HAP-1 (cell line): ENCODE measurements at regions not wholly inside any gene's neighbourhood (a gene's known extent, or its start where the extent isn't known, plus 50 kb on each side); places are given as distances from the start of the nearest gene placed in this dataset.
A peak's percentile ranks its signal among the peaks of the same experiment; 100 is the strongest.

Experiments
- DNase-seq, 2 experiments: peaks; one replicate each; pipeline ENCODE4 v3.0.0-alpha.2; 2016 to 2020; ENCODE audit warnings: low spot score in 2 of 2
- H3K27me3 ChIP-seq: fragments of 250-450 bp; sonication (Bioruptor Pico); 2 replicates; pipeline ENCODE4 v1.5.1; 2020; ENCODE audit warnings: low read depth, mild to moderate bottlenecking, moderate library complexity
- H3K36me3 ChIP-seq: fragments of 250-450 bp; sonication (Bioruptor Pico); replicated peaks from 2 replicates; pipeline ENCODE4 v1.5.1; 2020; ENCODE audit warnings: mild to moderate bottlenecking
- H3K4me1 ChIP-seq: fragments of 250-450 bp; sonication (Bioruptor Pico); 2 replicates; pipeline ENCODE4 v1.5.1; 2020; ENCODE audit warnings: mild to moderate bottlenecking
- H3K4me3 ChIP-seq: fragments of 250-450 bp; sonication (Bioruptor Pico); 2 replicates; pipeline ENCODE4 v1.5.1; 2020; ENCODE audit warnings: mild to moderate bottlenecking, moderate library complexity
- H3K9me3 ChIP-seq: fragments of 250-450 bp; sonication (Bioruptor Pico); 2 replicates; pipeline ENCODE4 v1.5.1; 2020; ENCODE audit warnings: mild to moderate bottlenecking, moderate library complexity
- in situ Hi-C: fragments of 300-500 bp; cut with MboI; formaldehyde crosslinking; loops from 3 replicates; pipeline ENCODE4 v1.14.3; 2020; ENCODE audit warnings: low sequenced_read_pairs, inconsistent platforms, mixed read lengths

DNA sequence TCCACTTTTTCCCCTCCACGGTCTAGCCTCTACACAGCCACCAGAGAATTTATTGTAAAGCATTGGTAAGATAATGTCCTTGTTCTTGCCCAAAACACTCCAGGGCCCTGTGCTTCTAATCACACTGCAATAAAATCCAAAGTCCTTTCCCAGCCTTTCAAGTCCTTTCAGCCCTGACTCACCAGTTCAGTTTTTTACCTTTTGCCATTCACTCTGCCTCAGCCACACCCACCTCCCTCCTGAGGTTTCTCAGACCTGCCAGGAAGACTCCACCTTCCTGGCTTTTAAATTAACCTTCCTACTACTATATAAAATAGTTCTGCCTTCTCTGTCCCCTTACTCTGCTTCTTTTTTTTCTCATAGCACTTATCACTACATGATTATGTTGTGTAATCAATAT lies 91.0 kb upstream of the ARHGAP32 start:
- DNase-seq = no peak
- in situ Hi-C loops = no loop called here
- Histone ChIP-seq H3K4me1 (peaks cover 2% of the 10 kb centered on the region), H3K9me3 (no peaks in the 10 kb centered on the region), H3K4me3 (no peak overlapping the region), H3K36me3 (no peaks in the 10 kb centered on the region), H3K27me3 (no peaks in the 10 kb centered on the region; the same call in 1 of the 2 replicates)

DNA sequence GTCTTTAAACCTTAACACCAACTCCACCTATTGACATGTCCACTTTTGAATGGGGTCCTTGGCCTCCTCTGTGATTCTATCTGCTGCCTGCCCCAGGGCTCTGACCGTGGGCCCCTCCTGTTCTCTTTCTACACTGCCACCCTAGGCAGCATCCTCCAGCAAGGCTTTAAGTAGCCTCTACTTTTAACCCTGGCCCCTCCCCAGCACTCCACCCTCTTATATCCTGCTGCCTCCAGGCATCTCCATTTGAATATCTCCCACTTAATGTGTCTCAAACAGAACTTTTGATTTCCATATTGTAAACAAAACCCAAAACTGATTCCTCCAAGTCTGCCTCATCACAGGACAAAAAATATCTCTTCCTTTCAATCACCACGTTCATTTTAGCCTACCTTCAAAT lies 90.5 kb upstream of the ARHGAP32 start:
- H3K4me1 ChIP-seq = peaks cover 2% of the 10 kb centered on the region
- DNase-seq = no peak
- H3K27me3 ChIP-seq = no peaks in the 10 kb centered on the region; the same call in 1 of the 2 replicates
- in situ Hi-C loops = no loop called here
- H3K9me3 ChIP-seq = no peaks in the 10 kb centered on the region
- H3K36me3 ChIP-seq = no peaks in the 10 kb centered on the region
- H3K4me3 ChIP-seq = no peak overlapping the region

DNA sequence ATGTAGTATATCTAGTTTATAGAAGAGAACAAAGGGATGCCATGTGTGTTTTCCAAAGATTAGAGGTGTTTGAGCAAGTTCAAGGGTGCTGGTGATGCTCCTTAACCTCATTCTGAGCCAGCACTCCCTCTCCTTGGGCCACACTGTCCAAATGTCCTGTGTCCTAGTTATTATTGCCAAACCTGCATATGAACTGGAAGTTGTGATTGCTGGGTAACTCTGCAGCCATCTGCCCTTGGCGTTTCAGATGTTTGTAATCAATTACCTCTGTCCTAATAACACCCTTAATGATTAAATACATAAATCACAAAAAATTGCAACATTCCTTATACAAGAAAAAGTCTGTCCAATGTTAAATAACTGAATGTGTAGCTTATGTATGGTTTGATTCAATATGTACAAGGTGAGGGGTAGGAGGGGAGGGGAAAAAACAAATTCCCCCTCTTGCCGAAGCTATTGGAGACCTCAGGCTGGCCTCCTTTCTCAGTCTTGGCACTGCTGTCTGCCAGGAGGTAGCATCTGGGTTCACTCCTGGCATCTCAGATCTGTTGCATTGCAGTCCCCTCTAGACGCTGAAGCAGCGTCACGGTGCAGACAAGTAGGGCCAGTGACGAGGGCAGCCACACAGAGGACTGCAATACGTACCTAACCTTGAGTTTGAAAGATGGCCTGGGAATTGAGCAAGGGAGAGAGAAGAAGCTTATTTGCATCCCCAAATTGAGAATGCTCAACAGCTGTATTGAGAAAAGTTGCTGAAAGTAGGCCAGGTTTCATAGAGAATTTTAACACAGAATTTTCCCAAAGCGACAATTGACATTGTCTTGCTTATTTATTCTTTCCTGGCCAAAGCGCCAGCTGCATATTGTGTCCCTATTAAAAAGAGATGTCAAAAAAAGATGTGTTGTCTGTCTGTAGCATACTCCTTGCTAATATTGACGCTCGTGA lies 89.6 kb upstream of the ARHGAP32 start:
- DNase-seq = no peak
- H3K4me1 ChIP-seq = peaks cover 6% of the 10 kb centered on the region
- H3K36me3 ChIP-seq = no peaks in the 10 kb centered on the region
- no peak overlapping the region for H3K4me3 ChIP-seq
- in situ Hi-C loops = no loop called here
- H3K9me3 ChIP-seq = no peaks in the 10 kb centered on the region
- no peaks in the 10 kb centered on the region for H3K27me3 ChIP-seq

DNA sequence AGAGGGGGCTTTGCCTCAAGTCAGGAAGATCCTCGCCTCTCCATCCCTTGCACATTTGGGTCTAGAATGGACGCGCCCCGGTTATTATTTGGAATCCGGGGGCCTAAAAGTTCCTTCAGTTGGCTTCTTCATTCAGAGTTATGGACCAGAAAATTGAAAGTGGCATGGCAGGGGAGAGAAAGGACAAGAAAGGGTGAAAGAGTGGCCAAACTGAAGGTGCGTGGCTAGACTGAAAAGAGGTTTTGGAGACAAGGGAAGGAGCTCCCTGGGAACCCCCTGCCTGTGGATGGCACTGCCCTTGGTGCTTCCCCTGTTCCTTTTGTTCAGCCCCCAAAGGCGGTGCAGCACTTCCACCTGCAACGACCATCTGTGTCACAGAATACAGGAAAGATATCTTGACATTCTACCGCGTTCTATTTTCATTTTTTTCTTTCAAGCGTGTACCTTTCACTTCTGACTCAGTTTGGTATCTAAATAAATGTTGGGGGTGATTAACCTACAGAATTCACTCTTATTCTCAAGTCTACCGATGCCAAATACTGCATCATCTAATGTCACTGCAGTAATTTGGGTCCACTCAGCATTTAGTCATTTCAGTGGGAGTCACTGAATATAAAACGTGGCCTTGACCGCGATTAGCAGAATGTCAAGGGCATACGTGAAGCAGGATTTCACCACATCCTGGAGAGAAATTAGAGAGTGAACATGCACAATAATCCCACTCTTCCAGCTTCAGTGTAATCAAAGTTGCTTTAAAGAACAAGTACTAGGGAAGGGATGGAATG lies 88.1 kb upstream of the ARHGAP32 start:
- Histone ChIP-seq H3K27me3 (no peaks in the 10 kb centered on the region), H3K9me3 (no peaks in the 10 kb centered on the region), H3K36me3 (no peaks in the 10 kb centered on the region), H3K4me1 (peaks cover 7% of the 10 kb centered on the region), H3K4me3 (peak overlapping the region; percentile 34)
- no peak for DNase-seq
- in situ Hi-C loops = no loop called here

DNA sequence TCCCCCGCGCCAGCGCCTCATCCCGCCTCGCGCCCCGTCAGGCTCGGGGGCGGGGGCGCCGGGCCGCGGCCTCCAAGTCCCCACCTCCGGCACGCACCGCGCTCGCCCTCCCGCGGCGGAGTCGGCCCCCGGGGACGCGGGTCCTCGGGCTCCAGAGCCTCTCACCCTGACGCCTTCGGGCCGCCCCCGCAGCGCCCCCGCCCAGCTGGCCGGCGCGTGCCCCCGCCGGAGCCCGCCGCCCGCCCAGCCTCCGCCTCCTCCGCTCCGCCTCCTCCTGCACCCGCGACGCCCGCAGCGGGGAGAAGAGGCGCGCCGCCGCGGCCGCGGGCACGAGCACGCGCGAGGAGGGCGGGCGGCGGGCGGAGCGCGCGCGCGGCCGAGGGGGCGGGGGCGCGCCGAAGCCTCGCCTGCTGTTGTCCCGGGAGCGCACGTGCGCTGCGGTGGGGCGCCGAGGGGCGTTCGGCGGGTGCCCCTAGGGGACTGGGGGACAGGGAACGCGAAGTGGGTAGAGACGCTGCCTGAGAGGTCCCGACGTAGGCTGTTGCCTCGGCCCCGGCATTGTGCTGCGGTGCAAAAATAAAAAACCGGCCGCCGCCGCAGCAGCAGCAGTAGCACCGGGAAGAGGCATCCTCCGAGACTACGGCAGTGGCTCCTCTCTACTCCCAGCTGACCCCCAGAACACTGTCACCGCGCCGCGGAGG lies 87.4 kb upstream of the ARHGAP32 start:
- peak; percentile 69 to 86 for DNase-seq
- H3K36me3 ChIP-seq = no peaks in the 10 kb centered on the region
- in situ Hi-C loops = no loop called here
- H3K27me3 ChIP-seq = no peaks in the 10 kb centered on the region
- peak overlapping the region; percentile 34 for H3K4me3 ChIP-seq
- peaks cover 7% of the 10 kb centered on the region for H3K4me1 ChIP-seq
- no peaks in the 10 kb centered on the region for H3K9me3 ChIP-seq

DNA sequence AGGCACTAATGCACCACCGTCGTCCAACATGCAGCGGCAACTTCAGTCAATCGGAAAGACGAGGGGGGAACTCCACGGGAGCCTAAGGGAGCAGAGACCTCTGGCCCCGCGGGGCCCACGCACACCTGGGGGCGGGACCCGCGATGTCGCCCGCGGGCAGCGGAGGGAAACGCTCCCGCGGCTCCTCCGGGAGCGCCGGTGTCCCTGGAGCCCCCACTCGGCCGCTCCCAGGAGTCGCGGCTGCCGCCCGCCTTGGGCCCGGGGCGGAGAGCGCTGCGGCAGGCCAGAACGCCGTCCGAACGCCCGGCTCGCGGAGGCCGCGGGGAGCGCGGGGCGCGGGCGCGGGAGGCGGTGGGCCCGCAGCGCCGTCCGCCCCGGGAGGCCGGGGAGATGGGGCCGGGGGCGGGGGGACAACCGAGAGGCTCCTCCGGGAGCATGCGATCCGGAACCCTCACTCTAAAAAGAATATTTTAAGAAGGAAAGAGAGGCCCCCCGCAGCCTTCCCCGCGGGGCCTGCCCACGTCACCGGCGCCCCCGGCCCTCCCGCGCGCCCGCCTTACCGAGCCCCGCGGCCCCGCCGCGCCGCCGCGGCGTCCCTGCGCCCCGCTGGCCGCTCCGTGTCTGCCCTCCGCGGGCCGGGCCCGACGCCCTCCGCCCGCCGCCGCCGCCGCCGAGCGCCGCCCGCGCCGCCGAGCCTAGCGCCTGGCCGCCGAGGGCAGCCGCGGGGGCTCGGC lies 86.6 kb upstream of the ARHGAP32 start:
- Histone ChIP-seq H3K27me3 (no peaks in the 10 kb centered on the region), H3K9me3 (no peaks in the 10 kb centered on the region), H3K36me3 (no peaks in the 10 kb centered on the region), H3K4me1 (peaks cover 7% of the 10 kb centered on the region), H3K4me3 (peak overlapping the region; percentile 44)
- peak in 1 of 2 experiments; percentile 31 for DNase-seq
- in situ Hi-C loops = no loop called here

DNA sequence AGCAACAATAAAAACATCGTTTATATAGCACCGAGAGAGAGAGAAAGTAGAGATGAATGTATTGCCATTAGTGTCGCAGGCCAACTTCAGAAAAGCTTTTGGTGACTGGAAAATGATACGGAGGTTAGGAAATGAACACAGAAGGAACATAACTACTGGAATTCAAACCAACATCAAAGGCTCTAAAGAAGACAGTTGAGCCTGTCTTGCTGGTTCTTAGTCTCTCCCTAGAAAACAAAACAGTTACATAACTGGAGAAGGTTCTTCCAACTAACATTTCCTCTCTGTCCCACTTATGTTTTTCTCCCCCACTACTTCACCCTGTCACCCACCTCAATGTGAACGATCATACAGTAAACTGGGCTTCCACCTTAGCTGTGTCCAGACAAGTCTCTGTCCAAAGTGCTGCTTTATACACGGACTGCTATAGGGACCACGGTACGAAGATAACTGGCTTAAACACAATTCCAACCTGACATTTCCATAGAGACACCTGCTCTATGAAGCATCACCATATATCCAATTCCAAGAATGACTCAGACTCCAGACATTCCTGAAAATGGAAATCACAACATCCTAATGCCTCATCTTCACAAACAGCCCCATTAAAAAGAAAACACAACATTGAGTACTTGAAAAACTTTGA lies 85.2 kb upstream of the ARHGAP32 start:
- in situ Hi-C loops = no loop called here

DNA sequence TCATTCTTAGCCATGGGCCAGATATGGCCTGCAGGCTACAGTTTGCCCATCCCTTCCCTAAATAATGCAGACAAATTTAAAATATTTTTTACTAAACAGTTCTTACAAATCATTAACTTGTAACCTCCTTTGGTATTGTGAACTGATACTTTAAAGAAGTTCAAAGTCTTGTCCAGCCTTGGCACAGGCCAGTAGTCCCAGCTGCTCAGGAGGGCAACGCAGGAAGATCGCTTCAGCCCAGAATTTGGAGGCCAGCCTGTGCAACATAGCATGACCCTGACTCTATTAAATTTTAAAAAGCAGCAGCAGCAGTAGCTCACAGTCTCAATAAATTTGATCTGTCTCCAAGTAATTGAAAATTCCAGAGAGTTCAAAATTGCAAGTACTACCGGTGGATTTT lies 83.7 kb upstream of the ARHGAP32 start:
- Histone ChIP-seq H3K27me3 (no peaks in the 10 kb centered on the region), H3K36me3 (no peaks in the 10 kb centered on the region), H3K4me3 (no peak overlapping the region), H3K9me3 (no peaks in the 10 kb centered on the region), H3K4me1 (peaks cover 7% of the 10 kb centered on the region)
- no peak for DNase-seq
- in situ Hi-C loops = no loop called here

More for the DNA sequence above, 85.2 kb upstream of the ARHGAP32 start:
- peaks cover 7% of the 10 kb centered on the region for H3K4me1 ChIP-seq
- H3K36me3 ChIP-seq = no peaks in the 10 kb centered on the region
- no peak for DNase-seq
- H3K27me3 ChIP-seq = no peaks in the 10 kb centered on the region
- no peak overlapping the region for H3K4me3 ChIP-seq
- no peaks in the 10 kb centered on the region for H3K9me3 ChIP-seq

DNA sequence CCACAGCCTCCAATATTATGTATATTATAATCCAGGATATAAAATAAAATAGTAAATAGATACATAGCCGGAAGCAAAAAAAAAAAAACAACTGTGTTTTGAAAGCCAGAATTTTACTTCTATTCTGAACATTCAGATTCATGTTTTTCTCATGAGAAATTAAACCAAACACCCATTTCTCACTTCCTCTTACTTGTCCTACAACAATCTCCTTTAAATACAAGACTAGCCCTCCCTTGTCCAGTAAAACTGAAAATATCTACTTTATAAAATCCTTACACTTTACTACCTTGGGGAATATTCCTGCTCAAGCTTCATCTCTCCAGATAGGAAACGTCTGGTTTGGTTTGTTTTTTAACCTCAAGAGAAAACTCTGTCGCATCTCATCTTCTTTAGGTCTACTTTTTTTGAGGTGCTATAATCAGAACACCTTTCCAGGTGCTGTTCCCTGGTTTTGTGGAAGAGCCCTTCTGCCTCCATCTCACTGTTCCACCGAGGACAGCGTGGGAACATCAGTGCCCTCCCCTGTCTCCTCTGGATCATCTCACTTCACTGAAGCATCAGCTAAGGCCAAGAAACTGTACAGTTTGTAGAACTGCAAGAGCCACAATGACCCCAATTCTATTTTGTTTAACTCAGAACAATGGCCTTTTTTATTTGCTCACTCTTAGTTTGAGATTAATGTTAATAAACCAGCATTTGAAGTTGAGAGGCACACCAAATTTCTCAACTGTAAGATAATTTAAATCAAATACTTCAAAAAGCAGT lies 82.0 kb upstream of the ARHGAP32 start:
- H3K4me3 ChIP-seq = no peak overlapping the region
- H3K9me3 ChIP-seq = no peaks in the 10 kb centered on the region
- no peaks in the 10 kb centered on the region for H3K36me3 ChIP-seq
- DNase-seq = no peak
- peaks cover 7% of the 10 kb centered on the region; the same call in 1 of the 2 replicates for H3K4me1 ChIP-seq
- in situ Hi-C loops = no loop called here
- no peaks in the 10 kb centered on the region for H3K27me3 ChIP-seq

DNA sequence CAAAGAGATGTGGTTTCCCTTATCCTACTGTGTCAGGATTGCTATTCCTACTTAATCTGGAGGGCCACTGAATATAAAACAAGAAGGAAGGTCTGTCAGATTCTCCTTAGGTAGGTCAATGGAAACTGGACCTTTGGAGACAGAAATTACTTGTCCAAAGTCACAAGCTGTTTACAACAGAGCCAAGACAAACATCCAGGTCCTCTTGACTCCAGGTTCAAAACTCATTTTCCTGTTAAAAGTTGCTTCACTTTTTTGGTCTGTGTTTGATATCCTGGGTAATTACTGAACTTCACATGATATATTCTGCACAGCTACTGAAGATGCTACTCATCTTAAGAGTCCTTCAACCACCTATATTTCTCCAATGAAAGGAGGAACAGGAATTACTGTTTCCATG lies 81.2 kb upstream of the ARHGAP32 start:
- in situ Hi-C loops = no loop called here
- no peak for DNase-seq
- peaks cover 7% of the 10 kb centered on the region; the same call in 1 of the 2 replicates for H3K4me1 ChIP-seq

DNA sequence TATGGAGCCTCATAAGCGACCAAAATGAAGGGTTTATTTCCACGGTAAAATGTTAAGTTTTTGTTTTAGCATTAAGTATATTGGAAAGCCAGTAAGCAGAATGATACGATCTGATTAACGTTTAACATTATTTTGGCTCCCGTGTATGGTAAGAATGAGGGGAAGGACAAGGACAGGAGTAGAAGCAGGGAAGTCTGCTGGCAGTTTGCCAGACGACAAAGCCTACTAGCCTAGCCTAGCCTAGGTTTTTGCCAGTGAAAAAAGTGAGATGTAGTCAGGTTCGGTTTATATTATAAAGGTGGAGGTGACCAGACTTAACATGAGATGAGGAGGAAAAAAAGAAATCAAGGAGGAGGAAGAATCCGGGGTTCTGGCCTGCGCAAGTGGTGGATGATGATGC lies 78.9 kb upstream of the ARHGAP32 start:
- in situ Hi-C loops = no loop called here
- DNase-seq = no peak
- H3K4me1 ChIP-seq = no peaks in the 10 kb centered on the region
- no peaks in the 10 kb centered on the region for H3K36me3 ChIP-seq
- no peaks in the 10 kb centered on the region for H3K9me3 ChIP-seq
- no peaks in the 10 kb centered on the region for H3K27me3 ChIP-seq
- no peak overlapping the region for H3K4me3 ChIP-seq

More for the DNA sequence above, 81.2 kb upstream of the ARHGAP32 start:
- H3K4me3 ChIP-seq = no peak overlapping the region
- no peaks in the 10 kb centered on the region for H3K36me3 ChIP-seq
- no peaks in the 10 kb centered on the region for H3K9me3 ChIP-seq
- H3K27me3 ChIP-seq = no peaks in the 10 kb centered on the region

DNA sequence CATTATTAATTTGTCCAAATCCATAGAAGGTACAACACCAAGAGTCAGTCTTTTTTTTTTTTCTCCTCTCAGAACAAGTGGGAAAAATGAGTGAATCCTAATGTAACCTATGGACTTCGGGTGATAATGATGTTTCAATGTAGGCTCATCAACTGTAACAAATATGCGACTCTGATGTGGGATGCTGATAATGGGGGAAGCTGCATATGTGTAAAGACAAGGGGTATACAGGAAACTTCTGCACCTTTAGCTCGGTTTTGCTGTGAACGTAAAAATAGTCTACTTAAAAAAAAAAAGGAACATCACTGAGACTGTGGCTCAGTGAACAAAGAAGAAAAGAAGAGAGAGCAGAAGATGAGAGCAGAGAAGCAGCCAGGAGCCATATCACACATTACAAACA lies 78.3 kb upstream of the ARHGAP32 start:
- Histone ChIP-seq H3K9me3 (no peaks in the 10 kb centered on the region), H3K4me3 (no peak overlapping the region), H3K4me1 (no peaks in the 10 kb centered on the region), H3K36me3 (no peaks in the 10 kb centered on the region), H3K27me3 (no peaks in the 10 kb centered on the region)
- no peak for DNase-seq
- in situ Hi-C loops = no loop called here
